ENCODE measurements at regions not wholly inside any gene's neighbourhood (a gene's known extent, or its start where the extent isn't known, plus 50 kb on each side); places are given as distances from the start of the nearest gene placed in this dataset.

DNA sequence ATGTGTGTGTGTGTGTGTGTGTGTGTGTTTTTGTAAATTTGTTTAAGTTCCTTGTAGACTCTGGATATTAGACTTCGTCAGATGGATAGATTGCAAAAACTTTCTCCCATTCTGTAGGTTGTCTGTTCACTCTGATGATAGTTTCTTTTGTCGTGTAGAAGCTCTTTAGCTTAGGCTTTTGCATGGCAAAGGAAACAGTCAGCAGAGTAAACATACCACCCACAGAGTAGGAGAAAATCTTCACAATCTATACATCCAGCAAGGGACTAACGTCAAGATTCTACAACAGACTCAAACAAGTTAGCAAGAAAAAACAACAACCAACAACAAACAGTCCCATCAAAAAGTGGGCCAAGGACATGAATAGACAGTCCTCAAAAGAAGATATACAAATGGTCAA, 336.7 kb upstream of the ATP5MC3 start:
- TF ChIP-seq POLR2A (IDR thresholded peaks at IDR 0.05; ENCODE audit: low read length): no peak
- no peak for TF ChIP-seq GATA1 (IDR thresholded peaks at IDR 0.05; ENCODE audit: low read depth, low read length)
